GM21381 (cell line): ENCODE measurements at regions not wholly inside any gene's neighbourhood (a gene's known extent, or its start where the extent isn't known, plus 50 kb on each side); places are given as distances from the start of the nearest gene placed in this dataset.

Source experiments
- ATAC-seq: cut with Tn5 transposase; IDR thresholded peaks from one replicate; pipeline ENCODE4 v1.9.1; 2021; ENCODE audit warnings: mild to moderate bottlenecking, moderate library complexity; ENCODE audit not compliant: unreplicated experiment

DNA sequence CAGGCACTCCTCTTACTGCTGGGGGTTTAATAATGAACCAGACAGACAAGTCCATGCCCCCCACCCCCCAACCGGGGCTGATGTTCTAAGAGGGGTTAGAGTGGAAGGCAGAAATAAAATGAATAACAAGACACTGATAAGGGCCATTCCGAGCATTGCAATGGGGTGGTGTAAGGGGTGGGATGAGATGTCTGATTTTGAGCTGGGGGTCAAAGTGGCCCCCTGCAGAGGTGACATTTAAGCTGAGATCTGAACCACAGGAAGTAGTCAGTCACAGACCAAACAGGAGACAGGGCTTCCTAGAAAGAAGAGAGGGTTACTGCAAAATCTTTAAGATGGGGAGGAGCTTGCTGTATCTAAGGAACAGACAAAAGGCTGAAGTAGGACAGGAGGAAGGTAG lies 180.6 kb upstream of the SH3BP4 start:
- ATAC-seq: no peak

DNA sequence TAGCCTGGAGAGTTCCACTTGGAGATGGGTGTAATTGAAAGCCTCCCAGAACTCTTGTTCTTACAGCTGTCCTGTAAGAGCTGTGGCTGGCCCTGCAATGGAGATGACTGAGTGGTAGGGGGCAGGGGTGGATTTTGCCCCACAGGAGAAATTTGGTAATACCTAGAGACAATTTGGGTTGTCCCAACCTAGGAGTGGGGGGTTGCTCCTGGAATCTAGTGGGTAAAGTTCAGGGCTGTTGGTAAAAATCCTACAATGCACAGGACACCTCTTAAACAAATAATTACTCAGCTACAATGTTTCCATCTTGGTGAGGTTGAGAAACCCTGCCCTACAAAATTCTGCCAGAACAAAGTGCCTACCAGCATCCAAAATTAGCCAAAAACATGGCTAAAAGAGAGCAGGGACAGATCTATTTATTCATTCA lies 181.1 kb upstream of the SH3BP4 start:
- no peak for ATAC-seq

DNA sequence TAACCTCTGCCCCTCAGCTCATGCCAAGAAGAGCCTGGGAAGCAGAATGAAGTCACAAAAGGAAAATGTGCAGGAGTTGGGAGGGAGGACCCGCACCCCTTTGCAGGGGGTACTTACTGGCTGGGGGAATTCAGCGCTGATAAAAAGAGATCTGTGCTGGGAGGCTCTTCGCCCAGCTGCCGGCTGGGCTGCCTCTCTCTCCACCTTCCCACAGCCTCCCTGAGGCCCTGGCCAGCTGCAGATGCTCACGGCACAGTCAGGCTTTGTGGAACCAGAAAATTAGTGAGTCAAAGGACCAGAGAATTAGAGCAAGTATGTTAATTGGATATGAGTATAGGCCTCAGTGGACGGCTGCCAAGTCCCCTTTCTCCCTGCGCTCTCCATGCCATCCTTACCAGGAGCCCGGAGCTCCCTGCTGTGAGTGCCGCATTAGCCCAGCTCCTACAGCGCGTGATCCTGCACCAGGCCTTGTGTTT lies 181.7 kb upstream of the SH3BP4 start:
- no peak for ATAC-seq

DNA sequence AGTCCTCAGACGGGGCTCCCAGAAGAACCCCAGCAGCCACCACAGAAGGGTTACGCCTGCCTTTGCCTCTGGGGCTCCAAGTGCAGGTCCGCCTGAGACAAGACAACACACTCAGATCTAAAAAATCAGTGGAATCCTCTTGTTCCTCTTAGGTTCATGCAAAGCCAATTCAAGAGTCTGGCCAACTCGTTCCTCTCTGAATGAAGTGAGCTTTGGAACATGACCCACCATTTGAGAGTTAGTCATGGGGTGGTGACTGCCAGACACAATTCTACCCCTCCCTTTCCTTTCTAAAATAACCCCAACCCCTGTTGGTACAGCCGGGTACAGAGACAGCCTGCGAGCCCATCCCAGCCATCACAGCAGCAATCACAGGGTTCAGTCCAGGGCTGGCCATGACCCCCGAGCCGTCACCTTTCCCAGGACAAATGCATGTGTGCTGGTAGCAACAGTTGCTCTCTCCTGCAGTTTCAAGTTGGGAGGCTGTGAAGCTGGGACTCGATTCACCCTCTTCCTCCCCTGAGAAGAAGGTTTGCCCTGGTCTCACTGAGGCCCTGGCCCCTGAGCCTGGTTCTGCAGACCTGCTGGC lies 183.1 kb upstream of the SH3BP4 start:
- ATAC-seq: no peak

DNA sequence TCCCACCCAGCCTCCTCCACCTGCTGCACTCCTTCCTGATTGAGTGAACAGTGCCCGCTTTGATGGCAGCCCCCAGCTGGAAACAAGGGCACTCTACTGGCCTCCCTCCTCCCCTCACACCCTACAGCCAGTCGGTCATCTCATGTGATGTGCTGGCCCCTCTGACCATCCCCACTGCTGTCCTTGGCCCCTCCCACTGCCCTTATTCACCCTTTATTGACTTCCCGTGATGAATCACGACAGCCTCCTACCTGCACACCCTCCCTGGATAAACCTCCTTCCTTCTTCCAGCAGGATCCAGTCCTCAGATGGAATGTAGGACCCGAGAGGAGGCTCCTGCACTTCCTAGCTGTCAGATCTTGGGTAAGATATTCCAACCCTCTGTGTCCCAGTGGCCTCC lies 186.5 kb upstream of the SH3BP4 start:
- no peak for ATAC-seq

DNA sequence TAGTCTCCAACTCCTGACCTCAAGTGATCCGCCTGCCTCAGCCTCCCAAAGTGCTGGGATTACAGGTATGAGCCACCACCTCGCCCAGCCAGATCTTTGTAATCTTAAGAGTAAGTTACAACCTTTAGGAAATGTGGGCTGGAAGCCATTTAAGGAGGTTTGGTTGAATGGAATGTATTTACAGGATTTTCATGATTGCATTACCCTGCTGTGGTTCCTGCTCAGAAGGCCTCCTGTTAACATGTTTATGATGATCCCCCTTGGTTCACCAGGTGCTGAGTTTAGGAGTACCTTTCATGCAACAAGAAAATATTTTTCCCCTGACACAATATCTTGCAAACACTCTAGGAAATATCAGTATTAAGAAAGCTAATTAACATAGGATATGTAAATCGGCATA lies 187.4 kb upstream of the SH3BP4 start:
- ATAC-seq: no peak

DNA sequence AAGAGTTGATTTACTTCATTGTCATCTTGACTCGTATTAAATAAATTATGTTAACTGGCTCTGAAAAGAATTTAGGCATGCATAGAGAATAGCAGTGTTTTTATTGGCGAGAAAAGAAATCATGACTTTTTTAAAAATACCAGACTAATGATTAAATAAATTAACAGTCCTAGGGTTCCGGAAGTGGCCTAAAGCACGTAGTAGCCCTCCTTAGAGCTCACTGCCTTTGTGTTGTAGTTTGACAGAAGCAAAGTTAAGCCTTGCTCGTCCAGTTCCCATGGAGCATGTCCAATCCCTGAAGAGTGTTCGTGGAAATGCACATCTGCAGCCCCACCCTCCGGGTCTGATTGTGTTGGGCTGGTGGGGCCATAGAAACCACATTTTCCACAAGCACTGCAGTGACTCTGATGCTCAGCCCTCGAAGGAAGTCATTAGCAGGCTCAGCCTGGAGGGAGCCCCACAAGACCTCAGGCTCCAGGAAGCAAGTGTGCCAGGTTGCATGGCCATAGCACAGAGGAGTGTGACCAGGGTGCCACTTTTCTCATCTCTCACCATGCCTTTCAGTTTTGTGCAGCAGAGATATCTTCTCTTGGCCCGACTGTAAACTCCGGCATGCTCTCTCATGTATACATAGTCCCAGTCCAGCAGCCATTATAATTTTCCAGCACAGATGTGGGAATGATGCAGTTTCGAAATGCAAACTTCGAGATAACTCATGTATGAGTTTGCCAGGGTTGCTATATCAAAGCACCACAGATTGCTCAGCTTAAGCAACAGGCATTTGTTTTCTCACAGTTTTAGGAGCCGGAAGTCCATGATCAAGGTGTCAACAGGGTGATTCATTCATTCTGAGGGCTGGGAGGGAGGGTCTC lies 188.6 kb upstream of the SH3BP4 start:
- ATAC-seq: no peak

DNA sequence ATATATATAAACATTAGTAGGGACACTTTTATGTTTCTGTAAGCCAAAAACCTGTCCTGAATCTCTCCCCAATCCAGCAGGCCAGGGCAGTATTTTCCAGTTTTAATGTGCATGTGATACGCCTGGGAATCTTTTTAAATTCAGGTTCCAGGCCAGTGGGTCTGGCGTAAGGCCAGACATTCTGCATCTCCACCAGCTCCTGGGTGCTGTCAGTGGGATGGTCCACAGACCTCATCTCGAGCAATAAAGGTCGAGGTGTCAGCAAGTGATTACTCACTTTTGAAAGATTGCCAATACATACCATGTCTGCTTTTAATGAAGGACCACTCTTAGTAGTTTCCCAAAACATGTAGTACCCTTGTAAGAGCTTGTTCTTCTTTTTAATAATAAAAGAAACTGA lies 189.9 kb upstream of the SH3BP4 start:
- ATAC-seq: no peak

DNA sequence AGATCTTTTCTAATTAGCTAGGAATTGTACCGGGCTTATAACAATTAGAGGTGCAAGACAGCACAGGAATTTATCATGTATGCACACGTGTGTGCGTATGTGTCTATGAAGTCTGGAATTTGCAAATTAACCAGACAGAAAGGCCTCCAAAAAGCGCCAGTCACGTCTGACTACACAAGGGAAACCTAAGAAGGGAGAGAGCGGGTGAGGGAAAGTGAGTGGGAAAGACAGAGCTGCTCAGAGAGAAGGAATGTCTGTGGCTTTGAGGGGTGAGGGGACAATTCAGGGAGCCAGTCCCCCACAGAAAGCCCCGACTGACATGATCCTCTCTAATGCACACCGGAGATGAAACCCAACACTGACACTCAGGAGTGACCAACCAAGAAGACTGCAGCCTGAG lies 197.7 kb upstream of the SH3BP4 start:
- no peak for ATAC-seq

DNA sequence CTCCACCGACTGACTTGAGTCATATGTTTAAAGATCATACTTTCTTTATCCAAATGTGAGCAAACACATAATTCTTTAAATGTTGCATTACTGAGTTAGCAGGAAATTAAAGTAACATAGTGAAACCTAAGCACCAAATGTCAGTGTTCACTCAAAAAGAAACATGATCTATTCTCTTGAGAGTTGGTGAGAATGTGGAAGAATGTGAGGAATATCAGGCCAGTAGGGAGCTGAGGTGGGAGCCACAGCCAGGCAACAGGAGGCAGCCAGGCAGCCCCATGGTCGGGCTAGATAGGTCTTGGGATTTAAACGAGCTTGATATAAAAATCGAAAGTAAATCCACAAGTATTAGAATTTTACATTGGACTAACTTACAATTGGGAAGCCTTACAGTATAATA lies 198.1 kb upstream of the SH3BP4 start:
- no peak for ATAC-seq

DNA sequence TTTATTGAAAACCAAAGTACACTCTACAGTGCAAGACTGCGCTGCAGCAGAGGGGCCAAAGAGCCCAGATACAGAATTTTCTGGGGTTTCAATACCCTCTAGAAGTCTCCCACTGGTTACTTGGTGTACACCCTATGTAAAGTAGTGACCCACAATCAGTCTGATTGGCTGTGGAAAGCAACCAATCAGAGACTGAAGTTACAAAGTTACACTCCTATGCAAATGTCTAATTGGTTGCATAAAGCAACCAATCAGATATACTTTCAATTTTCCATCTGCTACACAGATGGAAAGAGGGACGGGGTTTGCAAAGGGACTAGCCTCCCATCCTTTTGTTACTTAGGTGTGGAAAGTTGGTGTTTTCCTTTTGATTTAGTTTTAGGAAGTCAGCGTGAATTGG lies 198.9 kb upstream of the SH3BP4 start:
- ATAC-seq: no peak

DNA sequence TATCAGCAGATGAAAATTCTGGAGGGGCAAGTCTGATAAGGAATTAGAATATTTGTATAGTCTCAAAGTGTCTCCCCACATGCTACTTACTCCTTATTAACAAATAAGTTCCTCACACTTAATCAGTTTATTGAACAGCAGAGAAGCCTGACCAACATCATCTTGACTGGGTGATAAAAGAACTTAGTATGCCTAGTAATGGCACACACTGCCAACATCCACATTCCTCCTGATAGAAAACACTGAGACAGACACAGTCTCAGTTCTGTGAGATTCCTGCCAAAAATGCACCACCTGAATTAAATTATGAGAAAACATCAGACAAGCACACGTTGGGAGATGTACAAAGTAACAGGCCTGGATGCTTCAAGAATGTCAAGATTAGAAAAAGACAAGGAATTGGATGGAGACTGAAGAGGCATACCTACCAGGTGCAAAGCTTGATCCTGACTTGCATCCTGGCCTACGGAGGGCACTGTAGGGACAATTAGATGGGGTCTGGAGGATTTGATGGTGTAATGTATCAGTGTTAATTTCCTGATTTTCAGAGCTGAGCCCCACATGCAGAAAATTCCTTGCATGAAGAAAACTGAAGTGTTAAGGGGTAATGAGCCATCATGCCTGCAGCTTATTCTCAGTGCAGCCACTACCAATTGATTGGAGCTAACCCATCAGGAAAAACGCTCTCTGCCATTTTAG lies 200.4 kb upstream of the SH3BP4 start:
- ATAC-seq: no peak

DNA sequence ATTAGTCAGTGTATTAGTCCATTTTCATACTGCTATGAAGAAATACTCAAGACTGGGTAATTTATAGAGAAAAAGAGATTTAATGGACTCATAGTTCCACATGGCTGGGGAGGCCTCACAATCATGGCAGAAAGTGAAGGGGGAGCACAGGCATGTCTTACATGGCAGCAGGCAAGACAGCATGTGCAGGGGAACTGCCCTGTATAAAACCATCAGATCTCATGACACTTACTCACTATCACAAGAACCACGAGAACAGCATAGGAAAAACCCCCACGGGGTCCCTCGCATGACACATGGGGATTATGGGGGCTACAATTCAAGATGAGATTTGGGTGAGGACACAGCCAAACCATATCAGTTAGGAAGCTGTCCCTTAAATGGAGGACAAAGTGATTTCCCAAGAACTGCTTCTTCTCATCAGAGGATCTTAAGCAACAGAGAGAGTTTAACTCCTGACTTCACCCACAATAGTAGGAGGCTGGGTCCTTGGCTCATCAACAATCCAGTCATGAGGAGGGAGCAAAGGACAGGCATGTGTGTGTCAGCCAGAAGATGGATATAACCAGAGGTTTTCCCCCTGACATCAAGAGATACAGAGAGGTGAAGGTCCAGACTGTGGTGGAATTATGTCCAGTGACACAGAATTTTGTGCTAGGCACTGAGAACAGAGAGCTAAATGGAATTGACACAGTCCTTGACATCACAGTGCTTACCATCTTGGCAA lies 203.8 kb upstream of the SH3BP4 start:
- no peak for ATAC-seq

DNA sequence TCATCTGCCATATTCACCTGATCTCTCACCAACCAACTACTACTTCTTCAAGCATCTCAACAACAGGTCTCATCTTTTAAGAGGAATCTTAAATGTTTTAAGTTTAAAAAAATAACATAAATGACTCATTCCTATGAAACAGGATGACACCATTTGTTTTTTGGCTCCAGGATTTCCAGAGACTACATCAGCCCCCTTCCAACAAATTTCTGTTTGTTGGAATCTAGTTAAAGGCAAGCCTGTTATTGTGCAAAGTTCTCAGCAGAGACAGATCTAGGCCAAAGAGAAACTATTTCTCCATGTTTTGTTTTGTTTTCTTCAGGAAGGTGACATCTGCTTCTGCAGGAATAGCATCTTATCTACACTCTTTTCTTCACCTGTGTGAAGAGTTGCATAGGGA lies 204.8 kb upstream of the SH3BP4 start:
- ATAC-seq: no peak

DNA sequence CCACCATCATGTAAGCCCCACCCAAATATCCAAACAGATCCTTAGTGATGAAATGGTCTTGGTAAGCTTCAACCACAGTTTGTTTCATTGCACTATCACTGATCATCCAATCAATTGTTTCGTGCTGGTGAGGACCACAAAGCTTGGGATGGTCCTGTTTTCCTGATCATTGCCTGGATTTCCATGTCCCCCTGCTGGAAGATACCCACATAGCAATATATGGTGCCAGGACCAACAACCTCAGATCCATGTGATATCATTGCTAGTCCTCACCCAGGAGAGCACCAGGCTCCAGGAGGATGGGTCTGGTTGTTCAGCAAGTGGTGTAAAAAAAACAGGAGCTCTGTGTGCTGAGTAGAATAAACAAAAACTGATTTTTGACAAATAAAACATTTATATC lies 206.5 kb upstream of the SH3BP4 start:
- ATAC-seq: no peak

DNA sequence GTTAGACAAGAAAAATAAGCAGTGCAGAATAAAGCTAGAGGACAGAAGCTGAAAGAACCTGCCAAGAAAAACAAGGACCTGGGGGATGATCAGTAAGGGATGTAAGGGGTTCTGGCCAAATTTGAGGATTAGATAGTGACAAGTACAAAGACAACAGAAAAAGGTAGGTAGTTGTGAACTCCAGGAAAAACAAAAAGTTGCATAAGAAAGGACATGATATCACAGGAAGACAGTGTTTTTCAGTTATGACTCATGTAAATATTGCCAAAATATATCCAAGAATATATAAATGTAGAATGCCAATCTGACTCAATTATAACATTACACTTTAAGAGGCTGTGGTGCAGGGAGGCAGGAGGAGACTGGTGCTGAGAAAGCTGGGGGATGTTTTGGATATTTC lies 209.8 kb upstream of the SH3BP4 start:
- ATAC-seq: no peak

DNA sequence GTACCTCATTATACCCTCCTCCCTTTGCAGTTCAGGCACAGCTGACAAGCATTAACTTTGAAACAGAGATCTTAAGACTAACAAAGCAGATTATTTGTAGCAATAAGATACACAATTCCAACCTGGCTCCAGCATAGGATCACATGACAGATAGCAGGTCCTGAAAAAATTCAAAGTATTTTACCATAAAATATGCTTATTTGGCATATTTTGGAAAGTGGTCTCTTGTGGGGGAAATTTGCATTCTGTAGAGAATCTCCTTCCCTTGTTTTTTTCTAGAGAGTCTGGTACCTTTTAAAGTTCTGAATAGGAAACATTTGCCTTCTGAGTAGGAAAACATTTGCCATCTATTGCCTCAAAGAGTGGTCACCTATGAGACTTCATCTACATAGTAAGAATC lies 212.8 kb upstream of the SH3BP4 start:
- no peak for ATAC-seq

DNA sequence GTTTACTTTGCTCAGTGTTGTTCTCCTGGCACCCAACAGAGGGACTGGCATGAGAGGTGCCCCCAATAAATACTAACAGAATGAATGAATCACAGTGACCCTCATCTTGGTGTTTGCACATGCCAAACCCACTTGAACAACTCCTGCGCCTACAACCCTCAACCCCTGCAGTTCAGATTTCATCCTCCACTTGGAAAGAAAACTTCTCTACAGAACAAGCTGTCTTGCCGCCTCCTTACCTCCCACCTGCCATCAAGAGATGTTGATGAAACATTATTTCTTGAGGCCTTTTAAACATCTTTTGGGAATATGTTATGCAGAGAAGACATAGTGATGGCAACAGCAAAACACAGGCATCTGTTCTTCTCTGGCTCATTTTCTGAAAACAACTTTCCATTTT lies 216.0 kb upstream of the SH3BP4 start:
- no peak for ATAC-seq

DNA sequence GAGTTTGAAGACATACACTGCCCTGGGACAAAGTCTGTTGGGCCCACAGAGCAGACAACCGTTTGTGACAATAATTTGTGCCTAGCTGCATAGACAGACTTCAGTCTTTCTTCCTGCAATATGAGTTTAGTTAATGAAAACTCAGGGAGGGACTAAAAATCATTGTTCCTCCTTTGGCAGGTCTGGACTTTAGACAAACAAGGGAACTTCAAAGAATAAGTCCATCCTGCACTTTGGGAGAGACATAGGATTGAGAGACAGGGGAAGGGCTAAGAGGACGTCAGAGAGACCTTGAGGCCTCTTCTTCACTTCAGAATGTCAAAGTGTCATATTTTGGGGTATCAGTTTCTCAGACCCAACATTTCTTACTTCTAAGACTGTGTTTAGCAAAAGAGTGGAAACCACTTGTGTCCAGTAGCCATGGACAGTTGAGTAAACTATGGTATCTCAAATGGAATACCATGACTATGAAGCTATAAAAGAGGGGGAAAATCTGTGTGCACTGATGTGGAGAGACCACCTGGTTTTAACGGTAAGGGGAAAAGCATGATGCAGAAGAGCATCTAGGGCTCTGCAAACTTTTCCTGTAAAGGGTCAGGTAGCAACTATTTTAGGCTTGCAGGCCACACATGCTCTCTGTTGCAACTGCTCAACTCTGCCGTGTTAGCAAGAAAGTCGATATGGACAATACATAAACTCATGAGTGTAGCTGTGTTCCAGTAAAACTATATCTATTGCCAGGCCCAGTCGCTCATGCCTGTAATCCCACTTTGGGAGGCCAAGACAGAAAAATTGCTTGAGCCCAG lies 217.8 kb upstream of the SH3BP4 start:
- no peak for ATAC-seq

DNA sequence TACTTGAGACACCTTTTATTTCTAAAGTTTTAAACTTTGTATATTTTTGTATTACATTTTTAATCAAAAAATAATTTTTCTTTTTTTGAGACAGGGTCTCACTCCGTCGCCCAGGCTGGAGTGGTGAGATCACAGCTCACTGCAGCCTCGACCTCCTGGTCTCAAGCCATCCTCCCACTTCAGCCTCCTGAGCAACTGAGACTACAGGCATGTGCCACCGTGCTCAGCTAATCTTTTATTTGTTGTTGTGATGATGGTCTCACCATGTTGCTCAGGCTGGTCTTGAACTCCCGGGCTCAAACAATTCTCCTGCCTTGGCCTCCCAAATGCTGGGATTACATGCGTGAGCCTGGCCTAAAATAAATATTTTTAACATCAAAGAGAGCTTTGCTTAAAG lies 218.7 kb upstream of the SH3BP4 start:
- no peak for ATAC-seq
